VCaP (cell line): ENCODE measurements at regions not wholly inside any gene's neighbourhood (a gene's known extent, or its start where the extent isn't known, plus 50 kb on each side); places are given as distances from the start of the nearest gene placed in this dataset.

ENCODE experiments used
- H3K27ac ChIP-seq: fragments of 450-650 bp; 2 replicates; pipeline ENCODE4 v1.5.1; 2017
- CTCF ChIP-seq: fragments of 450-650 bp; conservative IDR thresholded peaks from 2 replicates; pipeline ENCODE4 v1.5.1; 2017; ENCODE audit warnings: mild to moderate bottlenecking, moderate library complexity

GRCh38 chr10:111234914-111235302 lies 158.1 kb downstream of the ADRA2A start:
- TF ChIP-seq CTCF = no peak
- H3K27ac ChIP-seq = no peak overlapping the region

GRCh38 chr10:111240348-111240747 lies 163.5 kb downstream of the ADRA2A start:
- no peak for TF ChIP-seq CTCF

GRCh38 chr10:111243126-111243525 lies 166.3 kb downstream of the ADRA2A start:
- H3K27ac ChIP-seq = no peak overlapping the region
- TF ChIP-seq CTCF = no peak

More at GRCh38 chr10:111240348-111240747, 163.5 kb downstream of the ADRA2A start:
- no peak overlapping the region for H3K27ac ChIP-seq

- H3K27ac ChIP-seq = no peak overlapping the region
- no peak for TF ChIP-seq CTCF
Measured at GRCh38 chr10:111246136-111246535, 169.3 kb downstream of the ADRA2A start.

- TF ChIP-seq CTCF = no peak
- no peak overlapping the region for H3K27ac ChIP-seq
Measured at GRCh38 chr10:111246814-111247452, 170.1 kb downstream of the ADRA2A start.

- no peak overlapping the region for H3K27ac ChIP-seq
- no peak for TF ChIP-seq CTCF
Measured at GRCh38 chr10:111247781-111248389, 171.1 kb downstream of the ADRA2A start.

- TF ChIP-seq CTCF = no peak
- H3K27ac ChIP-seq = no peak overlapping the region
Measured at GRCh38 chr10:111249925-111250324, 173.1 kb downstream of the ADRA2A start.
